ENCODE measurements at regions not wholly inside any gene's neighbourhood (a gene's known extent, or its start where the extent isn't known, plus 50 kb on each side); places are given as distances from the start of the nearest gene placed in this dataset.

- H3K9ac ChIP-seq (replicated peaks in 1 of 4; ENCODE audit: extremely low read depth in 1 of 4, low read depth in 3 of 4, low read length in 3 of 4), result no peak overlapping the region
- H3K27me3 ChIP-seq (replicated peaks in 1 of 4; ENCODE audit: control insufficient read depth in 3 of 4, extremely low read depth in 1 of 4, insufficient read depth in 3 of 4, low read length in 3 of 4), result peaks cover 0 to 1% (median 0%) of the 10 kb centered on the region in 4 experiments; a peak in 1 of 7 replicates
- no peak overlapping the region for H3K14ac ChIP-seq (ENCODE audit: insufficient read length)
- WGBS, 2 experiments (ENCODE audit: extremely low coverage in 1 of 2, insufficient coverage in 1 of 2, insufficient read length in 1 of 2, insufficient replicate concordance in 2 of 2, low coverage in 1 of 2, low lambda C conversion rate in 2 of 2, missing lambda C conversion rate in 1 of 2), result 93% methylated on average over 5 of the region's 5 CpGs; no CpG with 5 or more reads in 1 of the 2 experiments
- POLR2A ChIA-PET (ENCODE audit: partially characterized antibody), result no interaction called here
- H3K23ac ChIP-seq (ENCODE audit: insufficient read length), result peak overlapping the region; percentile 32
- no peak for TF ChIP-seq CREB1 (IDR thresholded peaks at IDR 0.05)
- TF ChIP-seq HDAC6 (IDR thresholded peaks at IDR 0.05; ENCODE audit: low read depth, low read length), result no peak
- TF ChIP-seq CEBPB (IDR thresholded peaks at IDR 0.05; ENCODE audit: low read depth, low read length), result peak; percentile 80
- no peaks in the 10 kb centered on the region for H3K4me1 ChIP-seq (replicated peaks in 1 of 4; ENCODE audit: control insufficient read depth in 3 of 4, insufficient read depth in 4 of 4, low read length in 3 of 4)
- no peak for DNase-seq (ENCODE audit: low read depth in 1 of 2, low spot score in 2 of 2)
- H2AFZ ChIP-seq (ENCODE audit: low read length), result no peak overlapping the region
- H4K91ac ChIP-seq (replicated peaks; ENCODE audit: insufficient read length, low read length), result no peak overlapping the region
- no peak overlapping the region for H2BK5ac ChIP-seq (ENCODE audit: low read depth, low read length)
- H3K23me2 ChIP-seq (ENCODE audit: low read depth, low read length), result no peaks in the 10 kb centered on the region
- no peak overlapping the region for H3K4me2 ChIP-seq (ENCODE audit: insufficient read depth in 1 of 2, low read depth in 2 of 2, low read length in 2 of 2)
- no peak overlapping the region for H2BK120ac ChIP-seq (replicated peaks; ENCODE audit: low read depth, low read length)
- H3K4me3 ChIP-seq (ENCODE audit: extremely low read depth in 1 of 4, insufficient read depth in 2 of 4, low read depth in 3 of 4, low read length in 4 of 4), result no peak overlapping the region
- no peak overlapping the region for H3K18ac ChIP-seq (ENCODE audit: extremely low read depth, low read length)
- H3K36me3 ChIP-seq (ENCODE audit: control insufficient read depth in 2 of 4, insufficient read depth in 4 of 4, low read length in 3 of 4), result no peaks in the 10 kb centered on the region
- no peak overlapping the region for H3K56ac ChIP-seq (replicated peaks; ENCODE audit: insufficient read length, low read depth, low read length)
- H3K79me1 ChIP-seq (ENCODE audit: low read depth, low read length), result no peaks in the 10 kb centered on the region
- H3K79me2 ChIP-seq (ENCODE audit: control insufficient read depth in 1 of 2, insufficient read depth in 2 of 2, low read length in 2 of 2), result no peaks in the 10 kb centered on the region
- H2AK5ac ChIP-seq (ENCODE audit: low read depth, low read length), result no peak overlapping the region
- H2BK20ac ChIP-seq (ENCODE audit: low read length), result no peak overlapping the region
- H3K27ac ChIP-seq (ENCODE audit: low read depth, low read length), result no peak overlapping the region
- CTCF ChIA-PET (ENCODE audit: partially characterized antibody), result interaction anchor here (0.8 kb wide), 1 partner anchor 56 kb away, joined by 4 read pairs; no protein-coding TSS in a partner anchor
- H3K4ac ChIP-seq (replicated peaks; ENCODE audit: insufficient read length, low read depth, low read length), result no peak overlapping the region
- no peaks in the 10 kb centered on the region for H4K20me1 ChIP-seq (replicated peaks in 1 of 2; ENCODE audit: control insufficient read depth in 1 of 2, insufficient read depth in 2 of 2, low read length in 2 of 2)
- no peak for FAIRE-seq
- H4K8ac ChIP-seq (ENCODE audit: extremely low read depth, insufficient read depth, low read length), result no peak overlapping the region
- H4K5ac ChIP-seq (ENCODE audit: insufficient read length, low read depth, low read length), result no peak overlapping the region
- H2BK12ac ChIP-seq (ENCODE audit: low read depth, low read length), result no peak overlapping the region
- H3K9me3 ChIP-seq (ENCODE audit: insufficient read depth in 2 of 2, low read depth in 1 of 2, low read length in 1 of 2), result peaks cover 11 to 13% of the 10 kb centered on the region in 2 experiments; a peak in 2 of 4 replicates
- H2BK15ac ChIP-seq (ENCODE audit: low read length), result no peak overlapping the region
Observed at GRCh38 chr6:79313254-79313653, 78.8 kb upstream of the HMGN3 start.
